SK-N-SH (cell line): ENCODE measurements at regions not wholly inside any gene's neighbourhood (a gene's known extent, or its start where the extent isn't known, plus 50 kb on each side); places are given as distances from the start of the nearest gene placed in this dataset.
"Not testable (repeated sequence)": the region's sequence is repeated elsewhere in the genome, so short reads cannot be mapped to it uniquely, and the experiment has no call there.

Experiments used
- CTCF ChIA-PET: fragments of 300-600, 350-600 bp; formaldehyde crosslinking; extraction: SDS; loops from one replicate; lab custom pipeline; 2021; lab: Yijun Ruan, JAX
- POLR2A ChIA-PET: fragments of 350-600 bp; sonication (Branson Sonifier 250); formaldehyde crosslinking; extraction: SDS; loops from one replicate; lab custom pipeline; 2020; ENCODE audit warnings: antibody characterized with exemption, inconsistent platforms; lab: Yijun Ruan, JAX
- DNase-seq: peaks from one replicate; pipeline ENCODE4 v3.0.0; 2012
- H2AFZ ChIP-seq: fragments of 200-600 bp; sonication (generic); 2 replicates; pipeline ENCODE4 v1.8.1; 2016; ENCODE audit warnings: antibody characterized with exemption, mild to moderate bottlenecking, low read depth
- H3F3A ChIP-seq: fragments of 200-600 bp; sonication (generic); replicated peaks from 2 replicates; pipeline ENCODE3; 2016; ENCODE audit warnings: antibody characterized with exemption, mild to moderate bottlenecking; ENCODE audit not compliant: insufficient read depth
- H3K27ac ChIP-seq, 2 experiments: fragments of 200-500 bp in 1 of 2; fragments of 200-600 bp in 1 of 2; sonication (Bioruptor generic) in 1 of 2; sonication (generic), shearing (Covaris generic) in 1 of 2; 2 replicates each; pipeline versions ENCODE4 v1.5.1 to v1.6.1; 2014 to 2016; ENCODE audit warnings: low read depth in 2 of 2, inconsistent platforms in 1 of 2, low read length in 1 of 2, mild to moderate bottlenecking in 1 of 2, mixed read lengths in 1 of 2
- H3K27me3 ChIP-seq: fragments of 200-600 bp; sonication (generic), shearing (Covaris generic); 2 replicates; pipeline ENCODE4 v1.6.1; 2016; ENCODE audit warnings: mixed run types; ENCODE audit not compliant: insufficient read depth
- H3K36me3 ChIP-seq, 2 experiments: fragments of 200-500 bp in 1 of 2; fragments of 200-600 bp in 1 of 2; sonication (Bioruptor generic) in 1 of 2; sonication (generic) in 1 of 2; replicated peaks in 1 of 2; 2 replicates each; pipeline versions ENCODE3 to v1.5.1; 2014 to 2016; ENCODE audit warnings: low read length in 1 of 2, mild to moderate bottlenecking in 1 of 2; ENCODE audit not compliant: insufficient read depth in 2 of 2, control insufficient read depth in 1 of 2
- H3K4me1 ChIP-seq, 2 experiments: fragments of 200-500 bp in 1 of 2; fragments of 200-600 bp in 1 of 2; sonication (Bioruptor generic) in 1 of 2; sonication (generic), shearing (Covaris generic) in 1 of 2; 2 replicates each; pipeline versions ENCODE4 v1.5.1 to v1.6.1; 2014 to 2016; ENCODE audit warnings: low read depth in 1 of 2, low read length in 1 of 2, mixed run types in 1 of 2; ENCODE audit not compliant: insufficient read depth in 2 of 2, control insufficient read depth in 1 of 2
- H3K4me2 ChIP-seq: fragments of 200-600 bp; sonication (generic), shearing (Covaris generic); 2 replicates; pipeline ENCODE4 v1.6.1; 2017; ENCODE audit warnings: mixed run types
- H3K4me3 ChIP-seq, 2 experiments: fragments of 200-500 bp in 1 of 2; fragments of 200-600 bp in 1 of 2; sonication (Bioruptor generic) in 1 of 2; sonication (generic), shearing (Covaris generic) in 1 of 2; 2 replicates each; pipeline versions ENCODE4 v1.5.1 to v1.8.1; 2014 to 2016; ENCODE audit warnings: low read depth in 2 of 2, inconsistent platforms in 1 of 2, low read length in 1 of 2, mild to moderate bottlenecking in 1 of 2, mixed read lengths in 1 of 2, moderate library complexity in 1 of 2
- H3K79me2 ChIP-seq: fragments of 200-600 bp; sonication (generic); 2 replicates; pipeline ENCODE4 v1.8.1; 2017; ENCODE audit warnings: mild to moderate bottlenecking; ENCODE audit not compliant: insufficient read depth
- H3K9ac ChIP-seq: fragments of 200-600 bp; sonication (generic); 2 replicates; pipeline ENCODE4 v1.6.1; 2017; ENCODE audit warnings: mixed run types
- H3K9me2 ChIP-seq: fragments of 200-600 bp; sonication (generic); 2 replicates; pipeline ENCODE4 v1.6.1; 2017; ENCODE audit warnings: mixed run types
- H3K9me3 ChIP-seq: fragments of 200-600 bp; sonication (generic); 2 replicates; pipeline ENCODE4 v1.6.1; 2017; ENCODE audit warnings: mixed run types, mild to moderate bottlenecking, moderate library complexity
- H4K20me1 ChIP-seq: fragments of 200-600 bp; sonication (generic); 2 replicates; pipeline ENCODE4 v1.6.1; 2017; ENCODE audit warnings: mild to moderate bottlenecking, mixed run types; ENCODE audit not compliant: insufficient read depth
- WGBS: methylation state at CpG from one replicate; pipeline ENCODE4 v1.1.6; 2017; ENCODE audit warnings: low lambda C conversion rate; 5-methylcytosine and 5-hydroxymethylcytosine counted together

- H3K79me2 ChIP-seq, H3K4me1 ChIP-seq, CTCF ChIA-PET, H3K4me3 ChIP-seq, H3K9me2 ChIP-seq, H3K27me3 ChIP-seq, H3K27ac ChIP-seq, H2AFZ ChIP-seq, POLR2A ChIA-PET, DNase-seq, H3K9me3 ChIP-seq, H3K9ac ChIP-seq, H3K36me3 ChIP-seq, H3F3A ChIP-seq, H4K20me1 ChIP-seq, H3K4me2 ChIP-seq: not testable (repeated sequence)
- WGBS: no CpG with 5 or more reads among the region's 1 CpG
Observed at GRCh38 chrX:144089674-144090073, 205.8 kb downstream of the UBE2NL start.

DNA sequence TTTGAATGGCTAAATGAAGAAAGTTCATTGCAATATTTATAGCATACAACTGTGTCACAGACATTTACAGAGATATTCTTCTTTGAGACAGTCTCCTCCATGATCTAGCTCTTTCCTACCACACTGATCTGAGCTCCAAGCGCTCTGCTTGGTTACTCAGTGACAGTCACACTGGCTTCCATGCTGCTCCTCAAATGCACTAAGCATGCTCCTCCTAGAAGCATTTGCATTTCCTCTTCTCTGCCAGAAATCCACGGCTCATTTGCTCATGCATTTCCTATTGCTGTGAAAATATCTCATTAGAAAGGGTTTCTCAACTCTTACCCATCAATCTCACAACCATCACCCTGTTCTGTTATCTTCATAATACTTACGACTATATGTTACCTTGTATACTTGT, 208.2 kb downstream of the UBE2NL start:
- H3K4me3 ChIP-seq, H3K79me2 ChIP-seq, H3K4me2 ChIP-seq, DNase-seq, H3K27me3 ChIP-seq, H3F3A ChIP-seq, H3K27ac ChIP-seq, H3K9me3 ChIP-seq, H4K20me1 ChIP-seq, H2AFZ ChIP-seq, CTCF ChIA-PET, H3K9me2 ChIP-seq, H3K9ac ChIP-seq, H3K36me3 ChIP-seq, H3K4me1 ChIP-seq, POLR2A ChIA-PET: not testable (repeated sequence)
- no CpG with 5 or more reads among the region's 3 CpGs for WGBS

DNA sequence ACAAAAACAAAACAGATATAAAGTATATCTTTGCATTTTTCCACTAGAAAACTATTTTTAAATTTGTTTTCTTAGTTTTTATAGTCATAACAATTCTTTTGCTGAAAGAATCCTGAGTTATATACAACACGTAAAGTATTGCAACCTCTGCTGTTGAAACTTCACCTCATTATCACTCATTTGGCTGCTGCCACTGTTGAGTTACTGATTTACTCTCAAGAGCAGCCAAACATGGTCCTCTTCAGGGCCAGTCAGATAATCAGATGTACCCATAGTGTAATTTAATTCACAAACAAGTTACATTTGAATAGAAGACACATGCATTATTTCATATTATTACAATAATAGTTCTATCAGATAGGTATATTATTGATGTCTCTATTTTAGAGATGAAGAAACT, 235.6 kb downstream of the UBE2NL start:
- H3K9me2 ChIP-seq, DNase-seq, H3K4me2 ChIP-seq, H2AFZ ChIP-seq, H3K9me3 ChIP-seq, H3F3A ChIP-seq, POLR2A ChIA-PET, H3K9ac ChIP-seq, H4K20me1 ChIP-seq, H3K36me3 ChIP-seq, H3K4me3 ChIP-seq, CTCF ChIA-PET, H3K4me1 ChIP-seq, H3K27ac ChIP-seq, H3K79me2 ChIP-seq, H3K27me3 ChIP-seq: not testable (repeated sequence)
- WGBS: 0% methylated on average over 1 of the region's 1 CpG

DNA sequence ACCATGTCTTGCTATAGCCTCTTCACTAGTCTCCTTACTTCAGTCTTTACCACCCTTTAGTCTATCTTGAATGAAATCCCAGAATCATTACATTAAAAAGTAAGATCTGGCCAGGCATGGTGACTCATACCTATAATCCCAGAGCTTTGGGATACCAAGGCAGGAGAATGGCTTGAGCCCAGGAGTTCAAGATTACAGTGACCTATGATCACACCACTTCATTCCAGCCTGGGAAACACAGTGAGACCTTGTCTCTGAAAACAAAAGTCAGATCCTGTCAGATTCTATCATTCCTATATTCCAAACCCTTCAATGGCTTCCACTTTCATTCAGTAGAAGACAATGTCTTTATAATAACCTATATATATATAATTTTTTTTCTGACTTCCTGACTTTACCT, 237.7 kb downstream of the UBE2NL start:
- H3K79me2 ChIP-seq, H3K9me3 ChIP-seq, H3K4me2 ChIP-seq, H3F3A ChIP-seq, H3K27ac ChIP-seq, H3K4me3 ChIP-seq, H3K4me1 ChIP-seq, H3K36me3 ChIP-seq, DNase-seq, H2AFZ ChIP-seq, CTCF ChIA-PET, POLR2A ChIA-PET, H3K27me3 ChIP-seq, H3K9ac ChIP-seq, H3K9me2 ChIP-seq, H4K20me1 ChIP-seq: not testable (repeated sequence)

DNA sequence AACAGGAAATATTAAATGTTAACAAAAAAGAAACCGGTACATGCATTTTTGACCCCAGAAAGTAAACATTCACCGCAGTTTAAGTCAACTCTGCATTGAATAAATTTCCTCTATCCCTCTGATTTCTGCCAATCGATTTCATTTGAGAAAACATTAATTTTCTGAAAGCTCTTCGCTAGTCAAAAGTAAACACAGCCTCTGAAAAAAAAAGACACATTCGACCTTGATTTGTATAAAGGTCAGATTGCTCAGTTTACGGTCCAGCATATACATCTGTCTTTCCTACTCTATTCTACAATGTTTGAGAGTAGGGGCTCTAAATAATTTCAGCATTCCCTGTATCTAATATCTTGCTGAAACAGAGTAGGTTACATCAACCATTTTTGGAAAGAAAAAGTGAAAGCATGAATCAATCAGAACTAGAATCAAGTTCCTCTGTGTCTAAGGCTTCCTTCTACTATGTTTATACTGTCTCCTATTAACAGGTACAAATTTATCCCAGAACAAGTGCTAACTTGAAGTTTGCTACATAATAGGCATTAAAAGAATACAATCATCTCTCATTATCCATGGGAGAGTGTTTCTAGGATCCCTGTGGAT, 243.8 kb downstream of the UBE2NL start:
- H3K79me2 ChIP-seq, H3K9me2 ChIP-seq, CTCF ChIA-PET, H2AFZ ChIP-seq, H3K27me3 ChIP-seq, H3K36me3 ChIP-seq, H3K4me3 ChIP-seq, H4K20me1 ChIP-seq, H3K27ac ChIP-seq, H3K4me2 ChIP-seq, H3K9me3 ChIP-seq, POLR2A ChIA-PET, H3K4me1 ChIP-seq, DNase-seq, H3K9ac ChIP-seq, H3F3A ChIP-seq: not testable (repeated sequence)
- WGBS: 4% methylated on average over 6 of the region's 6 CpGs

- CTCF ChIA-PET, H2AFZ ChIP-seq, H3F3A ChIP-seq, DNase-seq, H3K36me3 ChIP-seq, H3K4me3 ChIP-seq, H3K9me3 ChIP-seq, H3K9me2 ChIP-seq, H3K4me1 ChIP-seq, H3K27ac ChIP-seq, H3K27me3 ChIP-seq, H3K79me2 ChIP-seq, POLR2A ChIA-PET, H4K20me1 ChIP-seq, H3K9ac ChIP-seq, H3K4me2 ChIP-seq: not testable (repeated sequence)
- 11% methylated on average over 1 of the region's 2 CpGs for WGBS
Observed at GRCh38 chrX:144129511-144129910, 245.6 kb downstream of the UBE2NL start.

DNA sequence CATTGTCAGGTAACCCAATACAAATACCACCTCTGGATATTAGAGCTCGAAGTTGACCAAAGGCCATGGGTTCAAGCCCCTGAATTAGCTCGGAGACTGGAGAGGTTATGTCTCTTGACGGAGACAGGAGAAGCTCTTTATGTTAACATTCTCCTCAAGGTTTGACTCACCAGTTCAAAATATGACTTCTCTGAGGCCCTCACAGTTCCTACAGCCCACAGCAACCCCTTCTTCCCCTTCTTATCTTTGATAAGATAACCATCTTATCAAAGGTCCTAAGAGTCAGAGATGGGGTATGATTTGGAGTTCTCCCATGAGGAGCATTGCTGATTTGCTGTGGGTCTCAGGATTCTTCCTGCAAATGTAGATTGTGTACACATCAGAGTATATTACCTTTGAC, 246.6 kb downstream of the UBE2NL start:
- CTCF ChIA-PET, DNase-seq, H3K27ac ChIP-seq, H3F3A ChIP-seq, H4K20me1 ChIP-seq, H2AFZ ChIP-seq, H3K9me2 ChIP-seq, POLR2A ChIA-PET, H3K27me3 ChIP-seq, H3K36me3 ChIP-seq, H3K79me2 ChIP-seq, H3K4me1 ChIP-seq, H3K9me3 ChIP-seq, H3K4me3 ChIP-seq, H3K4me2 ChIP-seq, H3K9ac ChIP-seq: not testable (repeated sequence)
- no CpG with 5 or more reads among the region's 3 CpGs for WGBS
